Natural killer cell (primary cell): ENCODE measurements at regions not wholly inside any gene's neighbourhood (a gene's known extent, or its start where the extent isn't known, plus 50 kb on each side); places are given as distances from the start of the nearest gene placed in this dataset.

Source experiments
- ATAC-seq, 3 donors: fragments of 150-1000 bp in 2 of 3; fragments of 200-7000 bp in 1 of 3; cut with Tn5 transposase; 1 replicate in 1 of 3; 2 replicates in 2 of 3; pipeline ENCODE4 v1.10.0; 2021; ENCODE audit warnings: mild to moderate bottlenecking in 2 of 3, moderate library complexity in 2 of 3
- DNase-seq, 2 donors: peaks; one replicate each; pipeline versions ENCODE4 v3.0.0 to v3.0.0-alpha.2; 2013 to 2021; ENCODE audit warnings: mixed read lengths in 1 of 2
- H3K27ac ChIP-seq: one replicate; pipeline ENCODE4 v1.5.1; 2013; ENCODE audit warnings: mild to moderate bottlenecking, low read length
- H3K27me3 ChIP-seq: one replicate; pipeline ENCODE4 v1.6.1; 2013; ENCODE audit warnings: low read length; ENCODE audit not compliant: control insufficient read depth, insufficient read depth
- H3K36me3 ChIP-seq: one replicate; pipeline ENCODE4 v1.6.1; 2013; ENCODE audit warnings: low read length; ENCODE audit not compliant: control insufficient read depth, insufficient read depth
- H3K4me1 ChIP-seq: one replicate; pipeline ENCODE4 v1.6.1; 2013; ENCODE audit warnings: low read length; ENCODE audit not compliant: control insufficient read depth, insufficient read depth
- H3K4me3 ChIP-seq: one replicate; pipeline ENCODE4 v1.5.1; 2013; ENCODE audit warnings: low read length
- H3K9me3 ChIP-seq: one replicate; pipeline ENCODE4 v1.6.1; 2013; ENCODE audit warnings: low read length; ENCODE audit not compliant: control insufficient read depth, insufficient read depth
- H3K27ac Mint-ChIP-seq, 2 donors: one replicate each; pipeline ENCODE4 v1.8.0; 2022; ENCODE audit warnings: mild to moderate bottlenecking in 2 of 2, mixed read lengths in 2 of 2, moderate library complexity in 1 of 2
- H3K27me3 Mint-ChIP-seq, 2 donors: one replicate each; pipeline ENCODE4 v1.8.0; 2022; ENCODE audit warnings: low read depth in 2 of 2, mixed read lengths in 2 of 2
- H3K36me3 Mint-ChIP-seq: one replicate; pipeline ENCODE4 v1.8.0; 2022; ENCODE audit warnings: mixed read lengths
- H3K4me1 Mint-ChIP-seq, 2 donors: one replicate each; pipeline ENCODE4 v1.8.0; 2022; ENCODE audit warnings: mixed read lengths in 2 of 2
- H3K4me3 Mint-ChIP-seq: one replicate; pipeline ENCODE4 v1.8.0; 2022; ENCODE audit warnings: mild to moderate bottlenecking, moderate library complexity, mixed read lengths
- H3K9me3 Mint-ChIP-seq, 2 donors: one replicate each; pipeline ENCODE4 v1.8.0; 2022; ENCODE audit warnings: mixed read lengths in 2 of 2
- CTCF ChIP-seq: fragments of 200-600 bp; IDR thresholded peaks from one replicate; pipeline ENCODE4 v1.8.0; 2022; ENCODE audit warnings: antibody characterized with exemption
- WGBS: methylation state at CpG from one replicate; pipeline ENCODE4 v1.1.7; 2013; ENCODE audit warnings: missing lambda C conversion rate; ENCODE audit not compliant: insufficient coverage; 5-methylcytosine and 5-hydroxymethylcytosine counted together
- intact Hi-C: fragments of 100-400 bp; cut with micrococcal nuclease; formaldehyde crosslinking; loops from one replicate; pipeline ENCODE4 v1.14.2; 2022

DNA sequence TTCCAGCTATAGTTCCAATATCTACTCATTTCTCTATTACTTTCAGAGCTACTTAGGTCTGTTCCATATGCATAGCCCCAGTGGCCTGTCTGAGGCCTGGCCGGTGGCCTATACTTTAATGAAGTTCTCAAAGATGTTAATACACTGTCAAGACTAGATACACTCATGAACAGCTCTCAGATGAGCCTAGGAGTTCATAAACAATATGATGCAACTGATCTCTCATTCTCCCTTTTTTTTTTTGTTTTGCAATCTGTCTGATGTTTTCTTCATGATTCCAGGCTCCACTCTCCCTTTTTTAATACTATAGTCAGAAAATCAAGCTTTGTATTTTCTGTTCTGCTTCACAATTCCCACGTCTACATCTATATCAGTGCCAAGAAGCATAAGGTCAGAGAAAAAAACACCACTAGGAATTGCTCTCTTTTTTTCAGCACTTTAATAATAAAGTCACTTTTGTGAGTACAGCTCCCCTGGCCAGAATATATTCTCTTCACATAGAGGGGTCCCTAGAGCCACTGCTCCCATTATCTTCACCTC is 321.0 kb downstream of the C7orf25 start:
- H3K27me3 ChIP-seq, result no peaks in the 10 kb centered on the region
- DNase-seq (no peak), ATAC-seq (no peak)
- peaks cover 4 to 12% of the 10 kb centered on the region in 2 donors for H3K9me3 Mint-ChIP-seq
- H3K27ac Mint-ChIP-seq, result no peak overlapping the region
- H3K4me1 ChIP-seq, result no peaks in the 10 kb centered on the region
- no peak for TF ChIP-seq CTCF
- intact Hi-C loops, result no loop called here
- no peaks in the 10 kb centered on the region for H3K36me3 ChIP-seq
- 62% methylated on average over 2 of the region's 2 CpGs for WGBS
- no peaks in the 10 kb centered on the region for H3K27me3 Mint-ChIP-seq
- no peak overlapping the region for H3K4me3 Mint-ChIP-seq
- peaks cover 8% of the 10 kb centered on the region for H3K36me3 Mint-ChIP-seq
- peaks cover 2% of the 10 kb centered on the region for H3K9me3 ChIP-seq
- no peak overlapping the region for H3K27ac ChIP-seq
- no peak overlapping the region for H3K4me3 ChIP-seq
- no peaks in the 10 kb centered on the region for H3K4me1 Mint-ChIP-seq

- H3K27me3 ChIP-seq, result no peaks in the 10 kb centered on the region
- ATAC-seq (no peak), DNase-seq (no peak)
- H3K4me3 ChIP-seq, result no peak overlapping the region
- no peaks in the 10 kb centered on the region for H3K4me1 ChIP-seq
- no peaks in the 10 kb centered on the region for H3K4me1 Mint-ChIP-seq
- H3K36me3 ChIP-seq, result no peaks in the 10 kb centered on the region
- H3K27me3 Mint-ChIP-seq, result no peaks in the 10 kb centered on the region
- H3K9me3 ChIP-seq, result peaks cover 2% of the 10 kb centered on the region
- TF ChIP-seq CTCF, result no peak
- peaks cover 7 to 16% of the 10 kb centered on the region in 2 donors for H3K9me3 Mint-ChIP-seq
- intact Hi-C loops, result no loop called here
- no peak overlapping the region for H3K4me3 Mint-ChIP-seq
- H3K36me3 Mint-ChIP-seq, result peaks cover 8% of the 10 kb centered on the region
- H3K27ac Mint-ChIP-seq, result no peak overlapping the region
- H3K27ac ChIP-seq, result no peak overlapping the region
Measured at GRCh38 chr7:42588876-42589275, 323.0 kb downstream of the C7orf25 start.

DNA sequence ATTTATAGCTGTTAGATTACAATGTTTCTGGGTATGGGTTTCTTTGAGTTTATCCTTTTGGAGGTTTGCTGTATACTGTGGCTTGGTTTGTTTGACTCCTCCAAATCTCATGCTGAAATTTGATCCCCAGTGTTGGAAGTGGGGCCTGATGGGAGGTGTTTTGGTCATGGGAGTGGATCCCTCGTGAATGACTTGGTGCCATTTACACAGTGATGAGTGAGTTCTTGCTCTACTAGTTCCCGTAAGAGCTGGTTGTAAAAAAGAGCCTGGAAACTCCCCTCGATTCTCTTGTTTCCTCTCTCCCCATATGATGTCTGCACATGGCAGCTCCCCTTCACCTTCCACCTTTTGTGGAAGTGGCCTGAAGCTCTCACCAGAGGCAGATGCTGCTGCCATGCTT is 324.1 kb downstream of the C7orf25 start:
- Histone ChIP-seq H3K27ac (no peak overlapping the region), H3K27me3 (no peaks in the 10 kb centered on the region), H3K4me1 (no peaks in the 10 kb centered on the region), H3K4me3 (no peak overlapping the region), H3K9me3 (peaks cover 2% of the 10 kb centered on the region), H3K36me3 (no peaks in the 10 kb centered on the region)
- H3K27ac Mint-ChIP-seq, result no peak overlapping the region
- no peak overlapping the region for H3K4me3 Mint-ChIP-seq
- 78% methylated on average over 3 of the region's 3 CpGs for WGBS
- H3K27me3 Mint-ChIP-seq, result no peaks in the 10 kb centered on the region
- no peaks in the 10 kb centered on the region for H3K4me1 Mint-ChIP-seq
- peaks cover 8% of the 10 kb centered on the region for H3K36me3 Mint-ChIP-seq
- TF ChIP-seq CTCF, result no peak
- ATAC-seq, result no peak
- intact Hi-C loops, result no loop called here
- DNase-seq, result no peak
- H3K9me3 Mint-ChIP-seq, result peaks cover 7 to 16% of the 10 kb centered on the region in 2 donors

GRCh38 chr7:42580061-42580460 is 331.8 kb downstream of the C7orf25 start:
- intact Hi-C loops, result no loop called here
- no peak overlapping the region for H3K27ac Mint-ChIP-seq
- ATAC-seq (no peak), DNase-seq (no peak)
- Histone ChIP-seq H3K36me3 (no peaks in the 10 kb centered on the region), H3K4me1 (no peaks in the 10 kb centered on the region), H3K9me3 (no peaks in the 10 kb centered on the region), H3K4me3 (no peak overlapping the region), H3K27me3 (no peaks in the 10 kb centered on the region), H3K27ac (no peak overlapping the region)
- H3K4me1 Mint-ChIP-seq, result no peaks in the 10 kb centered on the region
- peaks cover 6% of the 10 kb centered on the region in 2 donors for H3K9me3 Mint-ChIP-seq
- H3K36me3 Mint-ChIP-seq, result peaks cover 8% of the 10 kb centered on the region
- H3K27me3 Mint-ChIP-seq, result no peaks in the 10 kb centered on the region
- no CpG with 5 or more reads among the region's 2 CpGs for WGBS
- H3K4me3 Mint-ChIP-seq, result no peak overlapping the region
- no peak for TF ChIP-seq CTCF
